ENCODE measurements at regions not wholly inside any gene's neighbourhood (a gene's known extent, or its start where the extent isn't known, plus 50 kb on each side); places are given as distances from the start of the nearest gene placed in this dataset.

GRCh38 chr2:149727927-149728326 lies 140.4 kb upstream of the MMADHC start:
- Mint-ChIP-seq H3K36me3 (ENCODE audit: low read depth) (no peaks in the 10 kb centered on the region), H3K27ac (no peak overlapping the region), H3K9me3 (no peaks in the 10 kb centered on the region), H3K4me3 (ENCODE audit: low read depth) (no peak overlapping the region), H3K27me3 (ENCODE audit: low read depth) (no peaks in the 10 kb centered on the region), H3K4me1 (ENCODE audit: low read depth) (no peaks in the 10 kb centered on the region)
- intact Hi-C loops (cut with micrococcal nuclease): no loop called here
- DNase-seq (ENCODE audit: low spot score): no peak

- no peaks in the 10 kb centered on the region for H3K9me3 Mint-ChIP-seq
- DNase-seq (ENCODE audit: low spot score): no peak
- H3K27me3 Mint-ChIP-seq (ENCODE audit: low read depth): no peaks in the 10 kb centered on the region
- H3K4me3 Mint-ChIP-seq (ENCODE audit: low read depth): no peak overlapping the region
- no peak overlapping the region for H3K27ac Mint-ChIP-seq
- H3K4me1 Mint-ChIP-seq (ENCODE audit: low read depth): no peaks in the 10 kb centered on the region
- intact Hi-C loops (cut with micrococcal nuclease): no loop called here
- H3K36me3 Mint-ChIP-seq (ENCODE audit: low read depth): no peaks in the 10 kb centered on the region
Measured at GRCh38 chr2:149725234-149725633, 137.7 kb upstream of the MMADHC start.

GRCh38 chr2:149724091-149724490 lies 136.5 kb upstream of the MMADHC start:
- no peak for DNase-seq (ENCODE audit: low spot score)
- H3K4me1 Mint-ChIP-seq (ENCODE audit: low read depth): no peaks in the 10 kb centered on the region
- no peaks in the 10 kb centered on the region for H3K36me3 Mint-ChIP-seq (ENCODE audit: low read depth)
- H3K4me3 Mint-ChIP-seq (ENCODE audit: low read depth): no peak overlapping the region
- H3K27ac Mint-ChIP-seq: no peak overlapping the region
- no peaks in the 10 kb centered on the region for H3K9me3 Mint-ChIP-seq
- no peaks in the 10 kb centered on the region for H3K27me3 Mint-ChIP-seq (ENCODE audit: low read depth)
- intact Hi-C loops (cut with micrococcal nuclease): no loop called here

- no peak overlapping the region for H3K27ac Mint-ChIP-seq
- DNase-seq (ENCODE audit: low spot score): no peak
- no peaks in the 10 kb centered on the region for H3K9me3 Mint-ChIP-seq
- H3K4me3 Mint-ChIP-seq (ENCODE audit: low read depth): no peak overlapping the region
- no peaks in the 10 kb centered on the region for H3K36me3 Mint-ChIP-seq (ENCODE audit: low read depth)
- intact Hi-C loops (cut with micrococcal nuclease): no loop called here
- H3K27me3 Mint-ChIP-seq (ENCODE audit: low read depth): no peaks in the 10 kb centered on the region
- no peaks in the 10 kb centered on the region for H3K4me1 Mint-ChIP-seq (ENCODE audit: low read depth)
Measured at GRCh38 chr2:149720615-149721014, 133.0 kb upstream of the MMADHC start.

- DNase-seq (ENCODE audit: low spot score): no peak
- Mint-ChIP-seq H3K4me1 (ENCODE audit: low read depth) (no peaks in the 10 kb centered on the region), H3K36me3 (ENCODE audit: low read depth) (no peaks in the 10 kb centered on the region), H3K27me3 (ENCODE audit: low read depth) (no peaks in the 10 kb centered on the region), H3K27ac (no peak overlapping the region), H3K9me3 (no peaks in the 10 kb centered on the region), H3K4me3 (ENCODE audit: low read depth) (no peak overlapping the region)
- intact Hi-C loops (cut with micrococcal nuclease): no loop called here
Measured at GRCh38 chr2:149719695-149720094, 132.1 kb upstream of the MMADHC start.

GRCh38 chr2:149716687-149717086 lies 129.1 kb upstream of the MMADHC start:
- no peak for DNase-seq (ENCODE audit: low spot score)
- no peaks in the 10 kb centered on the region for H3K36me3 Mint-ChIP-seq (ENCODE audit: low read depth)
- no peak overlapping the region for H3K4me3 Mint-ChIP-seq (ENCODE audit: low read depth)
- intact Hi-C loops (cut with micrococcal nuclease): no loop called here
- no peak overlapping the region for H3K27ac Mint-ChIP-seq
- H3K4me1 Mint-ChIP-seq (ENCODE audit: low read depth): no peaks in the 10 kb centered on the region
- H3K27me3 Mint-ChIP-seq (ENCODE audit: low read depth): no peaks in the 10 kb centered on the region
- H3K9me3 Mint-ChIP-seq: no peaks in the 10 kb centered on the region

- intact Hi-C loops (cut with micrococcal nuclease): loop anchor here (1.0 kb wide), 1 partner anchor 119 kb away; no protein-coding TSS in a partner anchor
- no peak overlapping the region for H3K4me3 Mint-ChIP-seq (ENCODE audit: low read depth)
- H3K9me3 Mint-ChIP-seq: no peaks in the 10 kb centered on the region
- H3K27me3 Mint-ChIP-seq (ENCODE audit: low read depth): no peaks in the 10 kb centered on the region
- H3K4me1 Mint-ChIP-seq (ENCODE audit: low read depth): no peaks in the 10 kb centered on the region
- no peak for DNase-seq (ENCODE audit: low spot score)
- H3K36me3 Mint-ChIP-seq (ENCODE audit: low read depth): no peaks in the 10 kb centered on the region
- H3K27ac Mint-ChIP-seq: no peak overlapping the region
Measured at GRCh38 chr2:149715894-149716293, 128.3 kb upstream of the MMADHC start.

- Mint-ChIP-seq H3K36me3 (ENCODE audit: low read depth) (no peaks in the 10 kb centered on the region), H3K4me3 (ENCODE audit: low read depth) (no peak overlapping the region), H3K27ac (no peak overlapping the region), H3K27me3 (ENCODE audit: low read depth) (no peaks in the 10 kb centered on the region), H3K4me1 (ENCODE audit: low read depth) (no peaks in the 10 kb centered on the region), H3K9me3 (no peaks in the 10 kb centered on the region)
- no peak for DNase-seq (ENCODE audit: low spot score)
- intact Hi-C loops (cut with micrococcal nuclease): loop anchor here (1.0 kb wide), 1 partner anchor 118 kb away; no protein-coding TSS in a partner anchor
Measured at GRCh38 chr2:149715005-149715592, 127.5 kb upstream of the MMADHC start.

GRCh38 chr2:149709496-149710263 lies 122.1 kb upstream of the MMADHC start:
- intact Hi-C loops (cut with micrococcal nuclease): no loop called here
- no peaks in the 10 kb centered on the region for H3K9me3 Mint-ChIP-seq
- H3K27ac Mint-ChIP-seq: no peak overlapping the region
- H3K4me3 Mint-ChIP-seq (ENCODE audit: low read depth): no peak overlapping the region
- no peaks in the 10 kb centered on the region for H3K36me3 Mint-ChIP-seq (ENCODE audit: low read depth)
- H3K27me3 Mint-ChIP-seq (ENCODE audit: low read depth): no peaks in the 10 kb centered on the region
- H3K4me1 Mint-ChIP-seq (ENCODE audit: low read depth): no peaks in the 10 kb centered on the region
- DNase-seq (ENCODE audit: low spot score): no peak

GRCh38 chr2:149703281-149703680 lies 115.7 kb upstream of the MMADHC start:
- H3K27me3 Mint-ChIP-seq (ENCODE audit: low read depth): no peaks in the 10 kb centered on the region
- no peaks in the 10 kb centered on the region for H3K9me3 Mint-ChIP-seq
- H3K4me3 Mint-ChIP-seq (ENCODE audit: low read depth): no peak overlapping the region
- H3K36me3 Mint-ChIP-seq (ENCODE audit: low read depth): no peaks in the 10 kb centered on the region
- no peak for DNase-seq (ENCODE audit: low spot score)
- H3K4me1 Mint-ChIP-seq (ENCODE audit: low read depth): no peaks in the 10 kb centered on the region
- intact Hi-C loops (cut with micrococcal nuclease): no loop called here
- H3K27ac Mint-ChIP-seq: no peak overlapping the region

GRCh38 chr2:149702571-149702970 lies 115.0 kb upstream of the MMADHC start:
- intact Hi-C loops (cut with micrococcal nuclease): no loop called here
- no peaks in the 10 kb centered on the region for H3K4me1 Mint-ChIP-seq (ENCODE audit: low read depth)
- no peaks in the 10 kb centered on the region for H3K36me3 Mint-ChIP-seq (ENCODE audit: low read depth)
- H3K27ac Mint-ChIP-seq: no peak overlapping the region
- no peaks in the 10 kb centered on the region for H3K27me3 Mint-ChIP-seq (ENCODE audit: low read depth)
- no peak overlapping the region for H3K4me3 Mint-ChIP-seq (ENCODE audit: low read depth)
- H3K9me3 Mint-ChIP-seq: no peaks in the 10 kb centered on the region
- DNase-seq (ENCODE audit: low spot score): no peak

- no peaks in the 10 kb centered on the region for H3K9me3 Mint-ChIP-seq
- no peaks in the 10 kb centered on the region for H3K36me3 Mint-ChIP-seq (ENCODE audit: low read depth)
- DNase-seq (ENCODE audit: low spot score): no peak
- no peaks in the 10 kb centered on the region for H3K27me3 Mint-ChIP-seq (ENCODE audit: low read depth)
- H3K4me3 Mint-ChIP-seq (ENCODE audit: low read depth): no peak overlapping the region
- intact Hi-C loops (cut with micrococcal nuclease): no loop called here
- H3K27ac Mint-ChIP-seq: no peak overlapping the region
- no peaks in the 10 kb centered on the region for H3K4me1 Mint-ChIP-seq (ENCODE audit: low read depth)
Measured at GRCh38 chr2:149701241-149701640, 113.7 kb upstream of the MMADHC start.

- no peak for DNase-seq (ENCODE audit: low spot score)
- Mint-ChIP-seq H3K36me3 (ENCODE audit: low read depth) (no peaks in the 10 kb centered on the region), H3K4me1 (ENCODE audit: low read depth) (no peaks in the 10 kb centered on the region), H3K27me3 (ENCODE audit: low read depth) (no peaks in the 10 kb centered on the region), H3K27ac (no peak overlapping the region), H3K9me3 (no peaks in the 10 kb centered on the region), H3K4me3 (ENCODE audit: low read depth) (no peak overlapping the region)
- intact Hi-C loops (cut with micrococcal nuclease): no loop called here
Measured at GRCh38 chr2:149692961-149693396, 105.4 kb upstream of the MMADHC start.

All from activated T-helper 2 cell treated with anti-CD3 and anti-CD28 coated beads, Interferon-gamma antibody, Interleukin-2, Interleukin-4, amounts not matched to agents 10 μg/mL and 5 μg/mL and 100 μg/mL, durations not matched to agents 14 hours and 24 hours and 36 hours (primary cell).